Gastrocnemius medialis (tissue), 4 donors: ENCODE measurements at regions not wholly inside any gene's neighbourhood (a gene's known extent, or its start where the extent isn't known, plus 50 kb on each side); places are given as distances from the start of the nearest gene placed in this dataset.

Experiments
- ATAC-seq, 2 donors: fragments of 150-250 bp; one replicate each; pipeline ENCODE4 v1.9.1; 2016
- DNase-seq, 2 donors: peaks; one replicate each; pipeline ENCODE4 v3.0.0-alpha.2; 2019
- H3K27ac ChIP-seq, 4 donors: fragments of 200-600 bp; sonication (generic); 1 replicate in 1 of 4; 2 replicates in 3 of 4; pipeline ENCODE4 v1.5.1; 2016 to 2018; ENCODE audit warnings: mild to moderate bottlenecking in 2 of 4, moderate library complexity in 1 of 4
- H3K27me3 ChIP-seq, 3 donors: fragments of 200-600 bp; sonication (generic) in 2 of 3; 1 replicate in 1 of 3; 2 replicates in 2 of 3; pipeline versions ENCODE4 v1.5.1 to v1.6.0; 2016 to 2019; ENCODE audit warnings: mild to moderate bottlenecking in 1 of 3, moderate library complexity in 1 of 3
- H3K36me3 ChIP-seq, 2 donors: fragments of 200-600 bp; sonication (generic) in 1 of 2; one replicate each; pipeline ENCODE4 v1.5.1; 2017 to 2018
- H3K4me1 ChIP-seq, 2 donors: fragments of 200-600 bp; sonication (generic) in 1 of 2; one replicate each; pipeline ENCODE4 v1.5.1; 2016 to 2017; ENCODE audit warnings: mild to moderate bottlenecking in 2 of 2
- H3K4me3 ChIP-seq, 4 donors: fragments of 200-600 bp; sonication (generic) in 3 of 4; 1 replicate in 1 of 4; 2 replicates in 3 of 4; pipeline ENCODE4 v1.5.1; 2016 to 2019; ENCODE audit warnings: mild to moderate bottlenecking in 2 of 4
- H3K9me3 ChIP-seq, 3 donors: fragments of 200-600 bp; sonication (generic) in 2 of 3; 1 replicate in 1 of 3; 2 replicates in 2 of 3; pipeline ENCODE4 v1.5.1; 2016 to 2019
- CTCF ChIP-seq, 5 experiments: fragments of 450-650 bp in 3 of 5; fragments of 200-600 bp in 2 of 5; sonication (generic) in 2 of 5; IDR thresholded peaks in 4 of 5; conservative IDR thresholded peaks in 1 of 5; 1 replicate in 4 of 5; 2 replicates in 1 of 5; pipeline ENCODE4 v1.5.1; 2016 to 2019; ENCODE audit warnings: antibody characterized with exemption in 5 of 5, mild to moderate bottlenecking in 3 of 5, moderate library complexity in 3 of 5
- POLR2A ChIP-seq, 2 donors: fragments of 450-650 bp; IDR thresholded peaks; one replicate each; pipeline ENCODE4 v1.6.1; 2017; ENCODE audit warnings: antibody characterized with exemption in 2 of 2, mild to moderate bottlenecking in 2 of 2, moderate library complexity in 2 of 2
- in situ Hi-C, 4 donors: fragments of 200-750 bp; cut with MboI; loops; one replicate each; pipeline versions ENCODE4 v1.15.0 to v1.8.0; 2017; ENCODE audit warnings: low sequenced_read_pairs in 4 of 4
- intact Hi-C: fragments of 100-400 bp; cut with DNase I; formaldehyde crosslinking; loops from one replicate; pipeline ENCODE4 v1.15.1; 2023; ENCODE audit warnings: low total_unique reads

DNA sequence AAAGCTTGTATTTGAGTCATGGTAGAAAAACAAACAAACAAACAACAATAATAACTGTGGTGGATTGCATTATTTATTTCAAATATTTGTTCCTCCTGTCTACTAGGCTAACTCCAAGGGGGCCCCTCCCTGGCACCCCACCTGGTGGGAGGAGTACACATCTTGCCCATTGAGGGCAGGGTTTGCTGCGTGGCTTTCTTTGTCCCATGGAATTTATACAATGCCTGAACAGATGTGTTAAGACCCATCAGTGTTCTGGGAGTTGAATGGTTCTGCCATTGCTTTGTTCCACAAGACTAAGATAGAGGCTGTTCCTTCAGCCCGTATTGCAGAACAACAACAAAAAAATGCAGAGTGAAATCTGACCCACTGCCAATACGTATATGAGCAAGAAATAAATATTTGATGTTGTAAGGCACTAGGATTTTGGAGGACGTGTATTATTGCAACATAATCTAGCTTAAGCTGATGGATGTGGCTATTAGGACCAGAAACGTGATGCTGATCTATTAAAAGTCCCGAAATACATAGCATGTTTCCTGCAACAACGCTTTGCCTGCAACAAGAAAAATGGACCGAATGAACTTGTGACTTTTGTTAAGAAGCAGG lies 119.1 kb upstream of the JCAD start:
- DNase-seq, result no peak
- no peak for ATAC-seq
- H3K27me3 ChIP-seq, result peaks cover 0 to 4% (median 0%) of the 10 kb centered on the region in 3 donors
- H3K36me3 ChIP-seq, result no peaks in the 10 kb centered on the region
- in situ Hi-C loops (no loop called here), intact Hi-C loops (no loop called here)
- no peaks in the 10 kb centered on the region for H3K9me3 ChIP-seq
- no peak overlapping the region for H3K27ac ChIP-seq
- H3K4me1 ChIP-seq, result no peaks in the 10 kb centered on the region
- no peak overlapping the region for H3K4me3 ChIP-seq
- TF ChIP-seq CTCF (IDR thresholded peaks at IDR 0.05 in 4 of 5, conservative IDR thresholded peaks at IDR 0.05 in 1 of 5) (no peak), POLR2A (IDR thresholded peaks at IDR 0.05) (no peak)

- H3K36me3 ChIP-seq, result no peaks in the 10 kb centered on the region
- no peak for TF ChIP-seq POLR2A (IDR thresholded peaks at IDR 0.05)
- no peak for TF ChIP-seq CTCF (IDR thresholded peaks at IDR 0.05 in 4 of 5, conservative IDR thresholded peaks at IDR 0.05 in 1 of 5)
- no peak overlapping the region for H3K27ac ChIP-seq
- H3K9me3 ChIP-seq, result no peaks in the 10 kb centered on the region
- H3K4me1 ChIP-seq, result no peaks in the 10 kb centered on the region
- in situ Hi-C loops (no loop called here), intact Hi-C loops (no loop called here)
- H3K27me3 ChIP-seq, result peaks cover 0 to 4% (median 0%) of the 10 kb centered on the region in 3 donors
- no peak for DNase-seq
- no peak for ATAC-seq
- H3K4me3 ChIP-seq, result no peak overlapping the region
These were observed 117.6 kb upstream of the JCAD start for GRCh38 chr10:30176776-30177533.

- DNase-seq (no peak), ATAC-seq (no peak)
- no peak overlapping the region for H3K27ac ChIP-seq
- in situ Hi-C loops (no loop called here), intact Hi-C loops (no loop called here)
- no peaks in the 10 kb centered on the region for H3K4me1 ChIP-seq
- no peaks in the 10 kb centered on the region for H3K9me3 ChIP-seq
- H3K27me3 ChIP-seq, result peaks cover 0 to 4% (median 0%) of the 10 kb centered on the region in 3 donors
- TF ChIP-seq CTCF (IDR thresholded peaks at IDR 0.05 in 4 of 5, conservative IDR thresholded peaks at IDR 0.05 in 1 of 5), result no peak
- no peak for TF ChIP-seq POLR2A (IDR thresholded peaks at IDR 0.05)
- H3K36me3 ChIP-seq, result no peaks in the 10 kb centered on the region
- no peak overlapping the region for H3K4me3 ChIP-seq
These were observed 116.8 kb upstream of the JCAD start for GRCh38 chr10:30176182-30176581.

GRCh38 chr10:30172673-30173072 lies 113.3 kb upstream of the JCAD start:
- H3K27ac ChIP-seq, result no peak overlapping the region
- no peaks in the 10 kb centered on the region for H3K9me3 ChIP-seq
- TF ChIP-seq POLR2A (IDR thresholded peaks at IDR 0.05) (no peak), CTCF (IDR thresholded peaks at IDR 0.05 in 4 of 5, conservative IDR thresholded peaks at IDR 0.05 in 1 of 5) (no peak)
- H3K27me3 ChIP-seq, result no peaks in the 10 kb centered on the region
- no peaks in the 10 kb centered on the region for H3K36me3 ChIP-seq
- intact Hi-C loops (no loop called here), in situ Hi-C loops (no loop called here)
- H3K4me1 ChIP-seq, result no peaks in the 10 kb centered on the region
- ATAC-seq (no peak), DNase-seq (no peak)
- no peak overlapping the region for H3K4me3 ChIP-seq
